ENCODE measurements at regions not wholly inside any gene's neighbourhood (a gene's known extent, or its start where the extent isn't known, plus 50 kb on each side); places are given as distances from the start of the nearest gene placed in this dataset.
"Not testable (repeated sequence)": the region's sequence is repeated elsewhere in the genome, so short reads cannot be mapped to it uniquely, and the experiment has no call there.

- in situ Hi-C loops (cut with HindIII; ENCODE audit: low pct_ligation_motif_present, low pct_unique_long_range_greater_than_20kb, low sequenced_read_pairs) = no loop called here
- DNase-seq = no peak
Measured at GRCh38 chr9:106481013-106481609, 381.9 kb upstream of the ZNF462 start.

GRCh38 chr9:106482733-106483132 is 380.2 kb upstream of the ZNF462 start:
- in situ Hi-C loops (cut with HindIII; ENCODE audit: low pct_ligation_motif_present, low pct_unique_long_range_greater_than_20kb, low sequenced_read_pairs) = no loop called here
- no peak for DNase-seq

- no peak for DNase-seq
Measured at GRCh38 chr9:106486685-106487084, 376.3 kb upstream of the ZNF462 start.

GRCh38 chr9:106487266-106487665 is 375.7 kb upstream of the ZNF462 start:
- no peak for DNase-seq

More at GRCh38 chr9:106486685-106487084, 376.3 kb upstream of the ZNF462 start:
- in situ Hi-C loops (cut with HindIII; ENCODE audit: low pct_ligation_motif_present, low pct_unique_long_range_greater_than_20kb, low sequenced_read_pairs) = no loop called here

GRCh38 chr9:106492126-106492525 is 370.8 kb upstream of the ZNF462 start:
- in situ Hi-C loops (cut with HindIII; ENCODE audit: low pct_ligation_motif_present, low pct_unique_long_range_greater_than_20kb, low sequenced_read_pairs); DNase-seq: not testable (repeated sequence)

More at GRCh38 chr9:106487266-106487665, 375.7 kb upstream of the ZNF462 start:
- in situ Hi-C loops (cut with HindIII; ENCODE audit: low pct_ligation_motif_present, low pct_unique_long_range_greater_than_20kb, low sequenced_read_pairs) = no loop called here

GRCh38 chr9:106500171-106500570 is 362.8 kb upstream of the ZNF462 start:
- DNase-seq = no peak
- in situ Hi-C loops (cut with HindIII; ENCODE audit: low pct_ligation_motif_present, low pct_unique_long_range_greater_than_20kb, low sequenced_read_pairs) = no loop called here

- in situ Hi-C loops (cut with HindIII; ENCODE audit: low pct_ligation_motif_present, low pct_unique_long_range_greater_than_20kb, low sequenced_read_pairs) = not testable (repeated sequence)
Measured at GRCh38 chr9:106501210-106501609, 361.8 kb upstream of the ZNF462 start.

GRCh38 chr9:106502930-106503329 is 360.0 kb upstream of the ZNF462 start:
- DNase-seq = no peak
- in situ Hi-C loops (cut with HindIII; ENCODE audit: low pct_ligation_motif_present, low pct_unique_long_range_greater_than_20kb, low sequenced_read_pairs) = no loop called here

More at GRCh38 chr9:106501210-106501609, 361.8 kb upstream of the ZNF462 start:
- DNase-seq = not testable (repeated sequence)

GRCh38 chr9:106503759-106504158 is 359.2 kb upstream of the ZNF462 start:
- no peak for DNase-seq
- in situ Hi-C loops (cut with HindIII; ENCODE audit: low pct_ligation_motif_present, low pct_unique_long_range_greater_than_20kb, low sequenced_read_pairs) = no loop called here

- in situ Hi-C loops (cut with HindIII; ENCODE audit: low pct_ligation_motif_present, low pct_unique_long_range_greater_than_20kb, low sequenced_read_pairs) = no loop called here
Measured at GRCh38 chr9:106526716-106527204, 336.2 kb upstream of the ZNF462 start.

GRCh38 chr9:106528158-106528557 is 334.8 kb upstream of the ZNF462 start:
- no peak for DNase-seq
- in situ Hi-C loops (cut with HindIII; ENCODE audit: low pct_ligation_motif_present, low pct_unique_long_range_greater_than_20kb, low sequenced_read_pairs) = no loop called here

More at GRCh38 chr9:106526716-106527204, 336.2 kb upstream of the ZNF462 start:
- DNase-seq = no peak

DNA sequence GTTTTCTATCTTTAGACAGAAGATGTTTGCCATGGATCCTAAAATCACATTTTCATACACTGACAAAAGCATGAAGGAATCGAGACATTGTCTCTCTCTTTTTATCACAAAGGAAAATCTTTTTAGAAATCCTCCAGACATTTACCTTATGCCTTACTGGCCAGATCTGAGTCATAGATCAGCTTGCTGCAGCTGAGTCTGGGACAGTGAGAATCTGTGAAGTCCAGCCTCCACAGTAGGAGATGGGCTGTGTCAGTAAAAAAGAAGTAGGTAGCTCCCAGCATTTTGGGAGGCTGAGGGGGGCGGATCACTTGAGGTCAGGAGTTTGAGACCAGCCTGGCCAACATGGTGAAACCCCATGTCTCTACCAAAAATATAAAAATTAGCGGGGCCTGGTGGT is 333.4 kb upstream of the ZNF462 start:
- in situ Hi-C loops (cut with HindIII; ENCODE audit: low pct_ligation_motif_present, low pct_unique_long_range_greater_than_20kb, low sequenced_read_pairs) = no loop called here
- no peak for DNase-seq

DNA sequence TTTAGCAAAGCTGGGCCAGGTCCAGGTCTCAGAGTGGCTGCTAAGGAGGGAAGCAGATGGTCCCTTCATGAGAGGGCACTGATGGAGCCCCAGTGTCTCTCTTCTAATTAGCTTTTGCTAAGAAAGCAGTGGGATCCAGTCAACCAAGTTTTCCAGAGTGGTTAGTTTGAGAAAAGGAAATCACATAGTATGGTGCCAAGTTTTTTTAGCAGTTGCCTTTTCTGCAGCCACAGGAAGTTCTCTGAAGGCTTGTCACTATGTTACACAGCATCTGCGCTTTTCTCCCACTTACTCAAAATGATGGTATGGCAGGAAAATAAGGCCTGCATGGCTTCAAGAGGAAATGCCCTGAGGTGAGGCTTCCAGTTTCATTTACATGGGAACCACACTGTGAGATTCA is 331.5 kb upstream of the ZNF462 start:
- in situ Hi-C loops (cut with HindIII; ENCODE audit: low pct_ligation_motif_present, low pct_unique_long_range_greater_than_20kb, low sequenced_read_pairs) = no loop called here
- DNase-seq = no peak

DNA sequence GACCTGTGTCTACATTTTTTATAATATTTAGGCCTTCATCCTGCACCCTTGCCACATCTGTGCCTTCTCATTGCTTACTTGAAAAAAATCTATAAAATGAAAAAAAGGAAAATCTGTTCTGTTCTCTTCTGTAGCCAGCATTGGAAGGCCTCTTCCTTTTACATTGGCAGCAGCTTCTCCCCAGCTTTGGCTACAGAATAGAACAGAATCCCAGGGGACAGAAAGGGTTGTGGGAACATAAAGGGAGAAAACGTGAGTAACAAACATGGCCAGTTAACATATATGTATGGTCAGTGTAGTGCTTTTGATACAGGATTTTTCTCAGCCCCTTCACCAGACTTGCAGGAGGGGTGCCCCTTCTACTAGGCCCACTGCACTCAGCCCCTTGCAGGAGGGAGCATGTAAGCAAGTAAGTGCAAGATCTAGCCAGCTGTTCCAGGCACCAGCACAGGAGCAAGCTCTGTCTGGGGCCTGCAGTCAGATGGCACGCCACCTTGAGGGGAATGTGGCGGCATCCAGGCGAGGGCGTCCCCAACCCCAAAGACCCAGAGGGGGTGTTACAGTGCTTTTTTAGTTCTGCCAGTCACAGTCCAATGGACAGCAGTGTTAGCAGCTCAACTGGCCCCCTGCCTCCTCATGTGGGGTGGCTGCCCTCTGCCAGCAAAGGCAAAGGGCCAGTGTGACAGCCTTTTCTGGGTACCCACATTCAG is 330.5 kb upstream of the ZNF462 start:
- in situ Hi-C loops (cut with HindIII; ENCODE audit: low pct_ligation_motif_present, low pct_unique_long_range_greater_than_20kb, low sequenced_read_pairs) = no loop called here
- no peak for DNase-seq

- no peak for DNase-seq
- in situ Hi-C loops (cut with HindIII; ENCODE audit: low pct_ligation_motif_present, low pct_unique_long_range_greater_than_20kb, low sequenced_read_pairs) = no loop called here
Measured at GRCh38 chr9:106534800-106535199, 328.2 kb upstream of the ZNF462 start.

- DNase-seq = no peak
- in situ Hi-C loops (cut with HindIII; ENCODE audit: low pct_ligation_motif_present, low pct_unique_long_range_greater_than_20kb, low sequenced_read_pairs) = no loop called here
Measured at GRCh38 chr9:106535439-106535838, 327.5 kb upstream of the ZNF462 start.

DNA sequence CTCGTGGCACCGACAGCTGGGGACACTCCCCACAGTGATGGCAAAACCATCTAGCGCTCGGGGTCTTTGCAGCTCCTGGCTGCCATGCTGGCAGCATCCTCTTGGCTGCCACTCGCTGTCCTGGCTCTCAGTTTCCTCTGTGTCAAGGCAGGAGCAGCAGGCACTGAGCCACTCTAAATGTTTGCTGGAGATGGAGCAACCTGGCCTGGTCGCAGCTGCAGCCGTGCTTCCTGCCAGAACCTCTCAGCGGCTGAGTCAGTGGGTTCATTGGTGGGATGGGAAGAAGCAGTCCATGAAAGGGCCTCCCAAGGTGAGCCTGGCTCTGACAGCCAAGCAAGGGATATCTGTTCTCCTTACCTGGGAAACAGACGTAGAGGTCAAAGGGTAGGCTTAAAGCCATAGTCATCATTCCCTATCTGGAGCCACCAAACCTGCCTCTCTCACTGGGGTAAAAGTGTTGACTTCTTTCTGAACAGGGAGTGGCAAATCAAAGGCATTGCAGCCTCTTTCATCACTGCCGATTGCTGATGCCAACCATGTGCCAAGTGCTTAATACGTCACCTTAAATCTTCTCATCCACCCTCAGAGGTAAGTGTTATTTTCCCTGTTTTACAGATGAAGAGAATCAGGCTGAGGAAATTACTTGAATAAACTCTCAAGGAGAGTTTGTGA is 304.8 kb upstream of the ZNF462 start:
- in situ Hi-C loops (cut with HindIII; ENCODE audit: low pct_ligation_motif_present, low pct_unique_long_range_greater_than_20kb, low sequenced_read_pairs) = no loop called here
- DNase-seq = no peak

GRCh38 chr9:106560540-106560939 is 302.4 kb upstream of the ZNF462 start:
- DNase-seq = no peak
- in situ Hi-C loops (cut with HindIII; ENCODE audit: low pct_ligation_motif_present, low pct_unique_long_range_greater_than_20kb, low sequenced_read_pairs) = no loop called here

GRCh38 chr9:106575823-106576222 is 287.1 kb upstream of the ZNF462 start:
- in situ Hi-C loops (cut with HindIII; ENCODE audit: low pct_ligation_motif_present, low pct_unique_long_range_greater_than_20kb, low sequenced_read_pairs) = no loop called here
- no peak for DNase-seq

Data from ACHN (cell line).